ENCODE measurements at regions not wholly inside any gene's neighbourhood (a gene's known extent, or its start where the extent isn't known, plus 50 kb on each side); places are given as distances from the start of the nearest gene placed in this dataset.

DNA sequence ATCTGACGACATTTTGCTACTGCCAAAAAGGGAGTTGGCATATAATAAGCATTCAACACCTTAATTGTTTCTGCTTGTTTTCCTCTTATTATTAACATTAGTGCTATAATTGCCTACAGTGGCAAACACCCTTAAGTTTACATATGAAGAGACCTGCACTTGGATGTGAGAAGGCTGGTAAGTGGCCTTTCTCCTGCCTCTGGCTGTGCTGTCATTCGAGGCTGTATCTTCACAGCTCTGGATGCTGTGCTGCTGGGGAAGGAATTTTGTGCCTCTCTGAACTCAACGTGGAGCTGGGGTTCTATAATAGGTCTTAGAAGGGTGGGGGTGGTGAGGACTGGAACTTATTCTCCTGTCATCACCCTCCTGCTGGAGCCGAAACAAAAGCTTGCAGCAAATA is 385.9 kb downstream of the EMP1 start:
- TF ChIP-seq, protein P1, sequence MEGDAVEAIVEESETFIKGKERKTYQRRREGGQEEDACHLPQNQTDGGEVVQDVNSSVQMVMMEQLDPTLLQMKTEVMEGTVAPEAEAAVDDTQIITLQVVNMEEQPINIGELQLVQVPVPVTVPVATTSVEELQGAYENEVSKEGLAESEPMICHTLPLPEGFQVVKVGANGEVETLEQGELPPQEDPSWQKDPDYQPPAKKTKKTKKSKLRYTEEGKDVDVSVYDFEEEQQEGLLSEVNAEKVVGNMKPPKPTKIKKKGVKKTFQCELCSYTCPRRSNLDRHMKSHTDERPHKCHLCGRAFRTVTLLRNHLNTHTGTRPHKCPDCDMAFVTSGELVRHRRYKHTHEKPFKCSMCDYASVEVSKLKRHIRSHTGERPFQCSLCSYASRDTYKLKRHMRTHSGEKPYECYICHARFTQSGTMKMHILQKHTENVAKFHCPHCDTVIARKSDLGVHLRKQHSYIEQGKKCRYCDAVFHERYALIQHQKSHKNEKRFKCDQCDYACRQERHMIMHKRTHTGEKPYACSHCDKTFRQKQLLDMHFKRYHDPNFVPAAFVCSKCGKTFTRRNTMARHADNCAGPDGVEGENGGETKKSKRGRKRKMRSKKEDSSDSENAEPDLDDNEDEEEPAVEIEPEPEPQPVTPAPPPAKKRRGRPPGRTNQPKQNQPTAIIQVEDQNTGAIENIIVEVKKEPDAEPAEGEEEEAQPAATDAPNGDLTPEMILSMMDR (IDR thresholded peaks at IDR 0.05; ENCODE audit: insufficient read depth, low read length, severe bottlenecking) = no peak
- Histone ChIP-seq H3K36me3 (ENCODE audit: control insufficient read depth, insufficient read depth, low read length) (no peaks in the 10 kb centered on the region), H3K4me3 (ENCODE audit: low read depth, low read length) (no peak overlapping the region), H3K27me3 (ENCODE audit: control insufficient read depth, insufficient read depth, low read length) (no peaks in the 10 kb centered on the region)
- FAIRE-seq (no peak), DNase-seq (ENCODE audit: low read depth) (no peak)

DNA sequence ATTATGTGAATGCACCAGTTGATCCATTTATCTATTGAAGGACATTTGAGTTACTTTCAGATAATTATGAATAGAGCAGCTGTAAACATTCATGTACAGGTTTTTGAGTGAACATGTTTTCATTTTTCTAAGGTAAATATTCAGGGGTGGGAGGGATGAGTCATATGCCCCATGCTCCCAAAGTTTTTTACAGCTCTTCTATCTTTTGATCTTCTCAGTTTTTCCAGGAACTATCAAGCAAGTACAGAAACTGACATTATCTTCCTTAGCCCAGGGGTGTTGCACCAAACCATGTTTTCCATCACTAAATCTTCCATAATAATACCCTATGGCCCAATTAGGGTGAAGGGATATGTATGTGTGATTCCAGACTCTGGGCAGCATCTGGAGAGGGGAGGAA is 384.5 kb downstream of the EMP1 start:
- TF ChIP-seq, protein P1 (IDR thresholded peaks at IDR 0.05; ENCODE audit: insufficient read depth, low read length, severe bottlenecking) = no peak
- Histone ChIP-seq H3K27me3 (ENCODE audit: control insufficient read depth, insufficient read depth, low read length) (no peaks in the 10 kb centered on the region), H3K4me3 (ENCODE audit: low read depth, low read length) (no peak overlapping the region), H3K36me3 (ENCODE audit: control insufficient read depth, insufficient read depth, low read length) (no peaks in the 10 kb centered on the region)
- DNase-seq (ENCODE audit: low read depth) = no peak
- no peak for FAIRE-seq

DNA sequence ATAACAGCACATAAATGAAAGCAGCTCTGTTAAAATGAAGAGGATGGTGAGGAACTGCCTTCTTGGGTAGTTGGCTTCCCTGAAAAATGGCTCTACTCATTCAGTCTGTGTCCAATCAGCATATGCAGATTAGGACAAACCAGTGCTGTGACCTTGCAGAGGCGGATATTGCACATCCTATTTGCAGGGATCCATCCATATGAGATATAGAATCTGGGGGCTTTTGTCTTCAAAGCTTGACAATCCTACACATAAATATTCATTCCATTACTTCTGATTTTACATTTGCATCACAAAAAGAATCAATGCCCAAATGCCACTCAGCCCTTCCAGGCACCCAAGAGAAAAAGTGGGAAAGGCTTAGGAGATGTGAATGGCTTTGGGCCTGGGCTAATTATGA is 383.7 kb downstream of the EMP1 start:
- TF ChIP-seq, protein P1 (IDR thresholded peaks at IDR 0.05; ENCODE audit: insufficient read depth, low read length, severe bottlenecking) = no peak
- no peaks in the 10 kb centered on the region for H3K36me3 ChIP-seq (ENCODE audit: control insufficient read depth, insufficient read depth, low read length)
- H3K4me3 ChIP-seq (ENCODE audit: low read depth, low read length) = no peak overlapping the region
- no peak for FAIRE-seq
- DNase-seq (ENCODE audit: low read depth) = no peak
- no peaks in the 10 kb centered on the region for H3K27me3 ChIP-seq (ENCODE audit: control insufficient read depth, insufficient read depth, low read length)

DNA sequence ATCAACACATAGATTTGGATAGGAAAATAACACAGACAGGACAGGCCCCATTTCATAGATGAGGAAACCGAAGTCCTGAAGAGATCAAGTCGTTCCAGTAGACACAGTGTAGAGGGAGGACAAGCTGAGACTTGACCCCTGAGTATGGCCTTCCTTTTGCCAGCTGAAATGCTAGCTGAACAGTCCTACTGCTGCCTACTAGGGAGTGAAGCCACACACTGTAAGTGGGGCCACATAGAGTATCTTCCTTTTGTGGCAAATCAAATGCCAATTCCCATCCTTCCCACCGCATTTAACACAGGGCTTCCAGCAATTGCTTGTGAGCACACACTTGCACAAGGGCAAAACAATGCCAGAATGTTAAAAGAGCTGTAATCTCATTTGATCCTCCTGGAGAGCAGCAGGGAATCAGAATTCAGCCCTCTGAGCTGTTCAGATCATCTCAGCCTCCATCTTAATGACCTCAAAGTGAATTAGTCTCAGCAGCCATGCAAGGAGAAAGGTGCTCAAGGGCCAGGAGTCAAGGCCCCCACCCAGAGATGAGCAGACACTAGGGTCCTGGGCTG is 380.5 kb downstream of the EMP1 start:
- TF ChIP-seq, protein P1 (IDR thresholded peaks at IDR 0.05; ENCODE audit: insufficient read depth, low read length, severe bottlenecking) = no peak
- H3K36me3 ChIP-seq (ENCODE audit: control insufficient read depth, insufficient read depth, low read length) = no peaks in the 10 kb centered on the region
- H3K4me3 ChIP-seq (ENCODE audit: low read depth, low read length) = no peak overlapping the region
- H3K27me3 ChIP-seq (ENCODE audit: control insufficient read depth, insufficient read depth, low read length) = no peaks in the 10 kb centered on the region
- DNase-seq (ENCODE audit: low read depth) = no peak
- no peak for FAIRE-seq

DNA sequence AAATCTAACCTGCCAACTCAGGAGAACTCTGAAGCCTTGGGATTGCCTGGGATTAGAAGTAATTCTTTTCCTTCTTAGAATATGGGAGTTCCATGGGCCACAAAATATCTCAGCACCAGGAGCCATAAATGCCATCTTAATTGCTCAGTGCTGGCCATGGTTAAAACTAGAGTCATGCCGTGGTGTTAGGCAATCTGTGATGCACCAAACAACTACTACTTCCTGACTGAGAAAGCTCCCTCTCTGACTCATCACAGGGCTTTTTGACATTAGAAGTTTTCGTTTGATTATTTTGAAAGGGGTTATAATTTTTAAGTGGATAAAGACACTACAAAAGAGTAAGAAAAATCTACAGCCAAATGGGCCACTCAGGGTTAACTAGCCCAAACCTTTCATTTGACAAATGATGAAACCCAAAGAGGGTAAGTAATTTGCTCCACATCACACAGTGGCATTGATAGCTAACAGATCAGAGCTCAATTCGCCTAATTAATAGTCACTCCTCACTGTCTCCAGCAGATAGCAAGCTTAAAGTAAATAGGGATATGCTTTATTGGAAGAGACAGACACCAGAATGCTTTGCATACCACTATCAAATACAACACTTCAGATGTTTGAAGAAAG is 377.3 kb downstream of the EMP1 start:
- H3K36me3 ChIP-seq (ENCODE audit: control insufficient read depth, insufficient read depth, low read length) = no peaks in the 10 kb centered on the region
- H3K4me3 ChIP-seq (ENCODE audit: low read depth, low read length) = no peak overlapping the region
- DNase-seq (ENCODE audit: low read depth) = peak; percentile 78
- H3K27me3 ChIP-seq (ENCODE audit: control insufficient read depth, insufficient read depth, low read length) = no peaks in the 10 kb centered on the region
- FAIRE-seq = no peak
- TF ChIP-seq, protein P1 (IDR thresholded peaks at IDR 0.05; ENCODE audit: insufficient read depth, low read length, severe bottlenecking) = no peak

DNA sequence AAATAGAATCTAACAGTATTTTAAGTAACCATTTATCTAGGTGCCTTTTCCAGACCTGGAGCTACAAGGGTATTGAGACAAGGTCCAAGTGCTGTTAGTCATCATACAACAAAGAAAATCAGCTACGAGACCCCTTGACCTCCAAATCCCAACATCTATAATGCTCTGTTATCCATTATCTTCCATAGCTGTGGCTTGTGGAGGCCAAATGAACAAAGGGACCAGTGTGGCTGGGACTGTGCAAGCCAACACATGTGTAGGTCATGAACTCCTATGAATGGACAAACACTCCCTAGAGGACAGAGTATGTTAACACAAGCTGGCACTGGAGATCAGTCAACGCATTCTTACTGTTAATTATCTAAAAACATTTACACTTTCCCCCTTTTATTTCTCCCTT is 374.5 kb downstream of the EMP1 start:
- H3K4me3 ChIP-seq (ENCODE audit: low read depth, low read length) = no peak overlapping the region
- DNase-seq (ENCODE audit: low read depth) (no peak), FAIRE-seq (no peak)

More for the DNA sequence above, 374.5 kb downstream of the EMP1 start:
- no peaks in the 10 kb centered on the region for H3K36me3 ChIP-seq (ENCODE audit: control insufficient read depth, insufficient read depth, low read length)
- TF ChIP-seq, protein P1 (IDR thresholded peaks at IDR 0.05; ENCODE audit: insufficient read depth, low read length, severe bottlenecking) = no peak
- no peaks in the 10 kb centered on the region for H3K27me3 ChIP-seq (ENCODE audit: control insufficient read depth, insufficient read depth, low read length)

All from bronchial epithelial cell (primary cell).